Suprapubic skin (tissue), 4 donors: ENCODE measurements at regions not wholly inside any gene's neighbourhood (a gene's known extent, or its start where the extent isn't known, plus 50 kb on each side); places are given as distances from the start of the nearest gene placed in this dataset.

ENCODE experiments used
- DNase-seq, 2 donors: peaks; one replicate each; pipeline ENCODE4 v3.0.0-alpha.2; 2019; ENCODE audit warnings: low spot score in 2 of 2
- H3K27ac ChIP-seq: fragments of 200-600 bp; sonication (generic); one replicate; pipeline ENCODE4 v1.5.1; 2019
- H3K27me3 ChIP-seq: fragments of 200-600 bp; sonication (generic); one replicate; pipeline ENCODE4 v1.5.1; 2019
- H3K36me3 ChIP-seq: fragments of 200-600 bp; sonication (generic); one replicate; pipeline ENCODE4 v1.5.1; 2019
- H3K4me1 ChIP-seq: fragments of 200-600 bp; sonication (generic); one replicate; pipeline ENCODE4 v1.5.1; 2019
- H3K4me3 ChIP-seq: fragments of 200-600 bp; sonication (generic); one replicate; pipeline ENCODE4 v1.5.1; 2019; ENCODE audit warnings: mild to moderate bottlenecking
- H3K9me3 ChIP-seq: fragments of 200-600 bp; sonication (generic); one replicate; pipeline ENCODE4 v1.5.1; 2019
- EP300 ChIP-seq: sonication (generic); formaldehyde crosslinking; IDR thresholded peaks from one replicate; pipeline ENCODE4 v1.6.1; 2017; ENCODE audit warnings: antibody characterized with exemption
- POLR2A ChIP-seq, 2 donors: fragments of 450-650 bp; IDR thresholded peaks; one replicate each; pipeline ENCODE4 v1.6.1; 2017; ENCODE audit warnings: antibody characterized with exemption in 2 of 2, mild to moderate bottlenecking in 2 of 2, moderate library complexity in 2 of 2
- POLR2AphosphoS5 ChIP-seq, 3 donors: sonication (generic); formaldehyde crosslinking; IDR thresholded peaks; one replicate each; pipeline ENCODE4 v1.6.1; 2017; ENCODE audit warnings: antibody characterized with exemption in 3 of 3
- WGBS: methylation state at CpG from one replicate; pipeline ENCODE4 v1.1.5; 2018; 5-methylcytosine and 5-hydroxymethylcytosine counted together
- TF ChIP-seq, protein P1 (sequence below), 2 donors: fragments of 200-600 bp in 1 of 2; fragments of 450-650 bp in 1 of 2; sonication (generic) in 1 of 2; IDR thresholded peaks; one replicate each; pipeline ENCODE4 v1.5.1; 2016 to 2019; ENCODE audit warnings: antibody characterized with exemption in 2 of 2, mild to moderate bottlenecking in 1 of 2, moderate library complexity in 1 of 2

DNA sequence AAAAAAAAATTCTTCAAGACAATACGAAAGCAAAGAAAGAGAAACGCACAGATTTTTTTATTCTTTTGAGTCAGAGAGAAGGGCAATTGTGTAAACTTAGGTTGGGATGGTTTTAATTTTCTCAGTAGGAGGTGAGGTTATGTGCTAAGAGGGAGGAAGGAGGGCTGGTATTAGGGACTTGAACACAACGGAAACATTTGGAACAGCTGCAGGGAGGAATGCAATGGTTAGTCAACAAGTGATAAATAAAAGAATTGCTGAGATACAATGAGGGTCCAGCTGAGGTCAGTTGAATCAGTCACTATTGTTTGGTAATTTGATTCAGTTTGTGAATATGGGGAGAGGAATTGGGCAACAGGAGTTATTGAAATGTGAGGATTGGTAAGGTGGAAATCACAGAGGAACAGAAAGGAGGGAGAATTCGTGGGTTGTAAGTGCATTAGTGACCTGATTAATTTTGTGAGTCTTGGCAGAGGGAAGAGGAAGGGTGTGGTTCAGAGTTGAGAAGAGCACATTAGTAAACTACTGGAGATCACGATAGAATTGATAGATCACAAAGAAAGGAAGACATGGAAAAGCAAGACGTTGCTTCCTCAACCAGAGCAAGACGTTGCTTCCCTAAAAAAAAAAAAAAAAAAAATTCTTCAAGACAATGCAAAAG is 499.5 kb upstream of the SPRY2 start:
- no peak overlapping the region for H3K27ac ChIP-seq
- WGBS, result 49% methylated on average over 7 of the region's 7 CpGs

DNA sequence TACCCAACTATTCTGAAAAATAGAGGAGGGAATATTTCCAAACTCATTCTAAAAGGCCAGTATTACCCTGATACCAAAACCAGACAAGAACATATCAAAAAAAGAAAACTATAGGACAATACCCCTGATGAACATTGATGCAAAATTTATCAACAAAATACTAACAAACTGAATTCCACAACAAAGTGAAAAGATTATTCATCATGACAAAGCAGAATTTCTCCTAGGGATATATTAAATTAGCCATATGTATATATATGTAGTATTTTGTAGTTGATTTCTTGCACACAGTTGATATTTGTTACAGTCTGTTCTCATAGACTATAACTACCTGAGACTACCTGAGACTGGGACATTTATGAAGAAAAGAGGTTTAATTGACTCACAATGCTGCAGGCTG is 495.0 kb upstream of the SPRY2 start:
- peaks cover 7% of the 10 kb centered on the region for H3K9me3 ChIP-seq
- H3K27me3 ChIP-seq, result no peaks in the 10 kb centered on the region
- TF ChIP-seq EP300 (no peak), POLR2A (IDR thresholded peaks at IDR 0.05) (no peak)
- DNase-seq, result no peak
- no peak overlapping the region for H3K4me3 ChIP-seq
- no peak overlapping the region for H3K27ac ChIP-seq
- H3K4me1 ChIP-seq, result no peaks in the 10 kb centered on the region
- H3K36me3 ChIP-seq, result no peaks in the 10 kb centered on the region

More for the DNA sequence above, 499.5 kb upstream of the SPRY2 start:
- Histone ChIP-seq H3K4me3 (no peak overlapping the region), H3K36me3 (no peaks in the 10 kb centered on the region), H3K9me3 (no peaks in the 10 kb centered on the region), H3K27me3 (no peaks in the 10 kb centered on the region), H3K4me1 (no peaks in the 10 kb centered on the region)
- TF ChIP-seq, protein P1, sequence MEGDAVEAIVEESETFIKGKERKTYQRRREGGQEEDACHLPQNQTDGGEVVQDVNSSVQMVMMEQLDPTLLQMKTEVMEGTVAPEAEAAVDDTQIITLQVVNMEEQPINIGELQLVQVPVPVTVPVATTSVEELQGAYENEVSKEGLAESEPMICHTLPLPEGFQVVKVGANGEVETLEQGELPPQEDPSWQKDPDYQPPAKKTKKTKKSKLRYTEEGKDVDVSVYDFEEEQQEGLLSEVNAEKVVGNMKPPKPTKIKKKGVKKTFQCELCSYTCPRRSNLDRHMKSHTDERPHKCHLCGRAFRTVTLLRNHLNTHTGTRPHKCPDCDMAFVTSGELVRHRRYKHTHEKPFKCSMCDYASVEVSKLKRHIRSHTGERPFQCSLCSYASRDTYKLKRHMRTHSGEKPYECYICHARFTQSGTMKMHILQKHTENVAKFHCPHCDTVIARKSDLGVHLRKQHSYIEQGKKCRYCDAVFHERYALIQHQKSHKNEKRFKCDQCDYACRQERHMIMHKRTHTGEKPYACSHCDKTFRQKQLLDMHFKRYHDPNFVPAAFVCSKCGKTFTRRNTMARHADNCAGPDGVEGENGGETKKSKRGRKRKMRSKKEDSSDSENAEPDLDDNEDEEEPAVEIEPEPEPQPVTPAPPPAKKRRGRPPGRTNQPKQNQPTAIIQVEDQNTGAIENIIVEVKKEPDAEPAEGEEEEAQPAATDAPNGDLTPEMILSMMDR (IDR thresholded peaks at IDR 0.05), result no peak
- TF ChIP-seq POLR2A (IDR thresholded peaks at IDR 0.05), result no peak
- no peak for TF ChIP-seq EP300
- TF ChIP-seq POLR2AphosphoS5 (IDR thresholded peaks at IDR 0.05), result peak in 1 of 3 donors; percentile 20
- no peak for DNase-seq

DNA sequence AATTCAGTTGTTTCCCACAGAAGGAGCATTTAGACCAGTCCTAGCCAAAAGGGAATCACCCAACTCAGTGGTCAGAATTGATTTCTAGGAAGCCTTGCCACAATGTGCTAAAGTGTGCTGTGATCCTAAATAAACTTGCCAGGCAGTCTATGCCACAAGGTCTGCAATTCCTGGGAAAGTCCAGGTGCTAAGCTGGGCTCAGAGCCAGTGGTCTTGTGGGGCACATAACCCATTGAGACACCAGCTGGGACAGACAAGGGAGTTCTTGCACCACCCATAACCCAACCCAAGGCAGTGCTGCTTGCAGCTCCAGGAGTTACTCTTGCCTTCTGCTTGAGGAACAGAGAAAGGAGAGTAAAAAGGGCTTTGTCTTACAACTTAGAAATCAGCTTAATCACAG is 489.5 kb upstream of the SPRY2 start:
- Histone ChIP-seq H3K27ac (no peak overlapping the region), H3K4me1 (no peaks in the 10 kb centered on the region), H3K4me3 (no peak overlapping the region), H3K36me3 (no peaks in the 10 kb centered on the region), H3K27me3 (no peaks in the 10 kb centered on the region), H3K9me3 (peaks cover 14% of the 10 kb centered on the region)
- DNase-seq, result no peak
- TF ChIP-seq POLR2AphosphoS5 (IDR thresholded peaks at IDR 0.05) (no peak), POLR2A (IDR thresholded peaks at IDR 0.05) (no peak), EP300 (no peak)
- TF ChIP-seq, protein P1 (IDR thresholded peaks at IDR 0.05), result no peak

DNA sequence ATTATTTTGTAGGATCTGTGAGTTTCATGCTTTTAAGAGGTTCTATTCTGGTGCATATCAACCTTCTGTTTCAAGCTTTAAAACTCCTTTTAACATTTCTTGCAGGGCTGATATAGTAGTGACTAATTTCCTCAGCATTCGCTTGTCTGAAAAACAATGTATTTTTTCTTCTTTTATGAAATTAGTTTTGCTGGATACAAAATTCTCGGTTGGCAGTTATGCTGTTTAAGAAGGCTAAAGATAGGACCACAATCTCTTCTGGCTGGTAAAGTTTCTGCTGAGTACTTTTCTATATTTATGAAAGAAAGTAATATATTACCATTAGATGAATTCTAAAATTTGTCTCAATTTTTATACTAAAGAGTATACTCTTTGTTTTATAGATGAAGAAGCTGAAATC is 487.8 kb upstream of the SPRY2 start:
- H3K4me3 ChIP-seq, result no peak overlapping the region
- H3K4me1 ChIP-seq, result no peaks in the 10 kb centered on the region
- TF ChIP-seq POLR2A (IDR thresholded peaks at IDR 0.05) (no peak), POLR2AphosphoS5 (IDR thresholded peaks at IDR 0.05) (no peak), EP300 (no peak)
- TF ChIP-seq, protein P1 (IDR thresholded peaks at IDR 0.05), result no peak
- H3K27me3 ChIP-seq, result no peaks in the 10 kb centered on the region
- peaks cover 8% of the 10 kb centered on the region for H3K9me3 ChIP-seq
- no peaks in the 10 kb centered on the region for H3K36me3 ChIP-seq
- no peak overlapping the region for H3K27ac ChIP-seq
- no peak for DNase-seq
- WGBS, result 92% methylated on average over 2 of the region's 2 CpGs

DNA sequence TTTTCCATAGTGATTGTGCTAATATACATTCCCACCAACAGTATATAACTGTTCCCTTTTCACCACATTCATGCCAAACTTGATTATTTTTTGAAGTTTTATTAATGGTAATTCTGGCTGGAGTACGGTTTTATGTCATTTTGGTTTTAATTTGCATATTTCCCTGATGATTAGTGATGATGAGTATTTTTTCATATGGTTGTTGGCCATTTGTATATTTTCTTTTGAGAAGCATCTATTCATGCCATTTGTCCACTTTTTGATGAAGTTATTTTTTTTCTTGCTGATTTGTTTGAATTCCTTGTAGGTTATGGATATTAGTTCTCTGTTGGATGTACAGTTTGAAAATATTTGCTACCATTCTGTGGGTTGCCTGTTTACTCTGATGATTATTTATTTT is 484.4 kb upstream of the SPRY2 start:
- no peaks in the 10 kb centered on the region for H3K27me3 ChIP-seq
- H3K4me1 ChIP-seq, result no peaks in the 10 kb centered on the region
- H3K9me3 ChIP-seq, result peaks cover 8% of the 10 kb centered on the region
- no peak for DNase-seq
- H3K4me3 ChIP-seq, result no peak overlapping the region
- 94% methylated on average over 1 of the region's 1 CpG for WGBS
- H3K27ac ChIP-seq, result no peak overlapping the region
- H3K36me3 ChIP-seq, result no peaks in the 10 kb centered on the region
- TF ChIP-seq, protein P1 (IDR thresholded peaks at IDR 0.05), result no peak
- TF ChIP-seq POLR2A (IDR thresholded peaks at IDR 0.05), result no peak
- no peak for TF ChIP-seq POLR2AphosphoS5 (IDR thresholded peaks at IDR 0.05)
- TF ChIP-seq EP300, result no peak

DNA sequence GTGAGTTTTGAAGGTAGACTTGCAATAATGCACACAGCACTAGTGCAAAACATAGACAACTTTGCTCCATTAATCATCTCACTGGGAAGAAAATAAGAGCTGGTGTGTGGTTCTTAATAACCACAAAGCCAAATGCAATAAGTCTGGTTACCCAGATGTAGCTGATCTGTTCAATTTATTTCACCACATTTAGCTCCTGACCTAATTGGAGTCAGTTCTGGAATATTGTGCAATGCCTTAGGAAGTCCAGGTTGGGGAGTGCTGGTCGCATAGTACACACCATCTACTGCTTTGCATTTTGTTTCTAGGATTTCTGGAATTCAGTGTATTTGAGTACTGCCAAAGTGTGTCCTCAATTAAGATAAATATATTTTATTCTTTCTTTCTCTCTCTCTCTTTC is 483.3 kb upstream of the SPRY2 start:
- Histone ChIP-seq H3K4me1 (no peaks in the 10 kb centered on the region), H3K27me3 (no peaks in the 10 kb centered on the region), H3K9me3 (peaks cover 6% of the 10 kb centered on the region), H3K4me3 (no peak overlapping the region), H3K36me3 (no peaks in the 10 kb centered on the region), H3K27ac (no peak overlapping the region)
- 38% methylated on average over 1 of the region's 1 CpG for WGBS
- DNase-seq, result no peak
- TF ChIP-seq, protein P1 (IDR thresholded peaks at IDR 0.05), result no peak
- TF ChIP-seq EP300 (no peak), POLR2AphosphoS5 (IDR thresholded peaks at IDR 0.05) (peak in 2 of 3 donors; percentile 40 to 78)
